PC-3 (cell line): ENCODE measurements at regions not wholly inside any gene's neighbourhood (a gene's known extent, or its start where the extent isn't known, plus 50 kb on each side); places are given as distances from the start of the nearest gene placed in this dataset.

Source experiments
- EZH2 ChIP-seq: fragments of 300-600 bp; sonication (generic); IDR thresholded peaks from one replicate; pipeline ENCODE4 v1.6.1; 2017; ENCODE audit warnings: antibody characterized with exemption, mild to moderate bottlenecking, low read length; ENCODE audit not compliant: unreplicated experiment
- TF ChIP-seq, protein P1 (sequence below): fragments of 300-600 bp; sonication (generic); conservative IDR thresholded peaks from 2 replicates; pipeline ENCODE4 v1.5.1; 2017; ENCODE audit warnings: antibody characterized with exemption, low read depth, mild to moderate bottlenecking, low read length

DNA sequence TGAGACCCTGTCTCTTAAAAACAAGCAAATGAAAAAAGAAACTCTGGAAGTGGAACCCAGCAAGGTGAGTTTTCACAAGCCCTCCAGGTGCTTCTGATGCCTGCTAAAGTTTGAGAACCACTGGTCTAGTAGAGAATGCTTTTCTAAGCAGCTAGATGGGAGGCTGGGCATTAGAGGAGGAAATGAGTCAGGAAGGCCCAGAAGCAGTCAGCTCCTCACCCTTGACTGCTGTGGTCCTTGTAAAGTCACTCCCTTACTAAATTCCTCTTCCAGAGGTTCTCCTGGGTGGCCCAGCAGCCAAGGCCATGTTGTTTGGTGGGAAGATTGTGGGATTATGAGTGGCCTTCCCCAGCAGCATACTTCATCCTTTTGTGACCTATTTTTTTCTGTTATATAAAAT, 52.0 kb upstream of the FYN start:
- TF ChIP-seq, protein P1, sequence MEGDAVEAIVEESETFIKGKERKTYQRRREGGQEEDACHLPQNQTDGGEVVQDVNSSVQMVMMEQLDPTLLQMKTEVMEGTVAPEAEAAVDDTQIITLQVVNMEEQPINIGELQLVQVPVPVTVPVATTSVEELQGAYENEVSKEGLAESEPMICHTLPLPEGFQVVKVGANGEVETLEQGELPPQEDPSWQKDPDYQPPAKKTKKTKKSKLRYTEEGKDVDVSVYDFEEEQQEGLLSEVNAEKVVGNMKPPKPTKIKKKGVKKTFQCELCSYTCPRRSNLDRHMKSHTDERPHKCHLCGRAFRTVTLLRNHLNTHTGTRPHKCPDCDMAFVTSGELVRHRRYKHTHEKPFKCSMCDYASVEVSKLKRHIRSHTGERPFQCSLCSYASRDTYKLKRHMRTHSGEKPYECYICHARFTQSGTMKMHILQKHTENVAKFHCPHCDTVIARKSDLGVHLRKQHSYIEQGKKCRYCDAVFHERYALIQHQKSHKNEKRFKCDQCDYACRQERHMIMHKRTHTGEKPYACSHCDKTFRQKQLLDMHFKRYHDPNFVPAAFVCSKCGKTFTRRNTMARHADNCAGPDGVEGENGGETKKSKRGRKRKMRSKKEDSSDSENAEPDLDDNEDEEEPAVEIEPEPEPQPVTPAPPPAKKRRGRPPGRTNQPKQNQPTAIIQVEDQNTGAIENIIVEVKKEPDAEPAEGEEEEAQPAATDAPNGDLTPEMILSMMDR, result no peak
- TF ChIP-seq EZH2, result no peak
